ENCODE measurements at regions not wholly inside any gene's neighbourhood (a gene's known extent, or its start where the extent isn't known, plus 50 kb on each side); places are given as distances from the start of the nearest gene placed in this dataset.

- Histone ChIP-seq H2AFZ (replicated peaks; ENCODE audit: low read length, poor library complexity) (no peak overlapping the region), H4K5ac (ENCODE audit: low read depth, low read length) (no peak overlapping the region), H3K9ac (ENCODE audit: low read depth, low read length) (no peak overlapping the region), H3K4me3 (ENCODE audit: insufficient read depth, low read depth, low read length) (no peak overlapping the region), H2BK5ac (ENCODE audit: low read depth, low read length, poor library complexity, severe bottlenecking) (no peak overlapping the region), H3K4ac (ENCODE audit: low read depth, low read length) (no peak overlapping the region), H4K91ac (ENCODE audit: insufficient read depth, low read depth, low read length) (no peak overlapping the region), H2BK120ac (ENCODE audit: low read depth, low read length) (no peak overlapping the region), H3K18ac (ENCODE audit: low read depth, low read length) (no peak overlapping the region), H2BK20ac (ENCODE audit: low read depth, low read length) (no peak overlapping the region), H3K4me2 (ENCODE audit: low read depth, low read length) (no peak overlapping the region), H2AK5ac (ENCODE audit: low read depth, low read length) (no peak overlapping the region), H4K20me1 (ENCODE audit: insufficient read depth, low read length) (no peaks in the 10 kb centered on the region), H3K27me3 (ENCODE audit: control insufficient read depth, insufficient read depth, low read length) (no peaks in the 10 kb centered on the region), H4K8ac (ENCODE audit: low read depth in 2 of 2, low read length in 2 of 2) (no peak overlapping the region), H3K23ac (ENCODE audit: low read depth, low read length) (no peak overlapping the region), H3K14ac (replicated peaks; ENCODE audit: low read depth, low read length) (no peak overlapping the region), H3K36me3 (ENCODE audit: control insufficient read depth, insufficient read depth, low read length) (no peaks in the 10 kb centered on the region), H3K9me3 (ENCODE audit: control insufficient read depth, insufficient read depth, low read length) (peaks cover 21% of the 10 kb centered on the region), H3K4me1 (ENCODE audit: control insufficient read depth, insufficient read depth, low read length) (no peaks in the 10 kb centered on the region), H2AK9ac (replicated peaks; ENCODE audit: low read depth, low read length, poor library complexity) (no peak overlapping the region), H3K9me1 (ENCODE audit: insufficient read depth, low read length) (no peaks in the 10 kb centered on the region), H3K56ac (ENCODE audit: extremely low read depth, insufficient read depth, low read length) (no peak overlapping the region), H3K27ac (ENCODE audit: insufficient read depth, low read length) (no peak overlapping the region), H3K79me1 (ENCODE audit: low read depth in 1 of 2, low read length in 2 of 2) (no peaks in the 10 kb centered on the region), H2BK15ac (ENCODE audit: low read depth, low read length) (no peak overlapping the region)
- ChIA-PET POLR2A (ENCODE audit: unreplicated experiment) (no interaction called here), CTCF (no interaction called here)
- ATAC-seq (ENCODE audit: low read depth) (no peak), DNase-seq (no peak)
- intact Hi-C loops (cut with micrococcal nuclease): no loop called here
- whole genome bisulfite sequencing, 2 experiments (ENCODE audit: extremely low coverage in 2 of 2, insufficient read length in 1 of 2): 25% methylated on average over 2 of the region's 8 CpGs; no CpG with 5 or more reads in 1 of the 2 experiments
- BruUV-seq (replicated peaks): no TSS peak
- dilution Hi-C loops (cut with HindIII; ENCODE audit: low sequenced_read_pairs, unreplicated experiment): no loop called here
- TF ChIP-seq ELK1 (IDR thresholded peaks at IDR 0.05; ENCODE audit: borderline replicate concordance, low read depth, low read length) (no peak), USF2 (IDR thresholded peaks at IDR 0.05; ENCODE audit: low read depth, low read length) (no peak)
- in situ Hi-C loops (cut with MboI; ENCODE audit: low sequenced_read_pairs): no loop called here
Measured at GRCh38 chr6:153898360-153899059, 140.5 kb upstream of the OPRM1 start.
